Left lung (tissue), 4 donors: ENCODE measurements at regions not wholly inside any gene's neighbourhood (a gene's known extent, or its start where the extent isn't known, plus 50 kb on each side); places are given as distances from the start of the nearest gene placed in this dataset.

Source experiments
- ATAC-seq: fragments of 200-7000 bp; cut with Tn5 transposase; one replicate; pipeline ENCODE4 v1.9.1; 2020; ENCODE audit warnings: moderate library complexity
- DNase-seq, 4 donors: peaks; one replicate each; pipeline ENCODE4 v3.0.0-alpha.2; 2013 to 2020
- H3K27ac ChIP-seq, 2 donors: fragments of 200-600 bp; sonication (generic) in 1 of 2; one replicate each; pipeline versions ENCODE4 v1.5.0 to v1.8.0; 2020 to 2021
- H3K27me3 ChIP-seq, 2 donors: fragments of 200-600 bp; sonication (generic) in 1 of 2; one replicate each; pipeline versions ENCODE4 v1.5.0 to v1.8.0; 2020 to 2021
- H3K36me3 ChIP-seq, 2 donors: fragments of 200-600 bp; sonication (generic) in 1 of 2; one replicate each; pipeline versions ENCODE4 v1.5.0 to v1.8.0; 2020 to 2021
- H3K4me1 ChIP-seq, 2 donors: fragments of 200-600 bp; one replicate each; pipeline ENCODE4 v1.8.0; 2021
- H3K4me3 ChIP-seq, 2 donors: fragments of 200-600 bp; sonication (generic) in 1 of 2; one replicate each; pipeline versions ENCODE4 v1.5.0 to v1.8.0; 2020 to 2021; ENCODE audit warnings: mild to moderate bottlenecking in 1 of 2
- H3K9me3 ChIP-seq, 2 donors: fragments of 200-600 bp; sonication (generic) in 1 of 2; one replicate each; pipeline versions ENCODE4 v1.5.0 to v1.8.0; 2020 to 2021
- intact Hi-C, 2 donors: fragments of 100-400 bp; cut with DNase I; formaldehyde crosslinking; loops; one replicate each; pipeline versions ENCODE4 v1.11.2 to v1.14.2; 2022
- TF ChIP-seq, protein P1 (sequence below), 2 donors: fragments of 200-600 bp; sonication (generic) in 1 of 2; IDR thresholded peaks; one replicate each; pipeline versions ENCODE4 v1.5.0 to v1.8.0; 2021; ENCODE audit warnings: antibody characterized with exemption in 2 of 2
- donor health status: DM: no; HTN: yes; CAD: no.
- donor health status: DM: no; HTN: no; CAD: no.

DNA sequence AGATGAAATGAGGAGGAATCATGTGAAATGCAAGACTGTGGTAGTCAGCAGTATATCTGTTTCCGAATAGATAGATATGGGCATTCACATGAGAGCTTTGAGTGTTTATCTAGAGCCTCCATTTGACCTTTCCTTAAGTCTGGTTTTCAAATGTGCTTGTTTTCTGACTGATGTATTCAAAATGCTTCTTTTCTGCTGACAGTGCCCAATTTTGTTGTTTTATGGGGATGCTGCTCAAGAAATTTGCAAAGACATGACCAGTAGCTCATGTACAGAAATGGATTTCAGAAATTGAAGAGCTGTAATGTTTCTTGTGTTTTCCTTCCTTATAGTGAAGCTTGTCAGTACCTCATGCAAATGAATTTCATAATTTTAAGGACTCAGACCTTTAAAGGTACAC lies 903.4 kb upstream of the CDH8 start:
- H3K9me3 ChIP-seq: no peaks in the 10 kb centered on the region
- no peak for ATAC-seq
- intact Hi-C loops: no loop called here
- DNase-seq: no peak
- no peak overlapping the region for H3K27ac ChIP-seq
- H3K27me3 ChIP-seq: no peaks in the 10 kb centered on the region
- no peaks in the 10 kb centered on the region for H3K4me1 ChIP-seq
- no peak overlapping the region for H3K4me3 ChIP-seq
- H3K36me3 ChIP-seq: no peaks in the 10 kb centered on the region
- TF ChIP-seq, protein P1, sequence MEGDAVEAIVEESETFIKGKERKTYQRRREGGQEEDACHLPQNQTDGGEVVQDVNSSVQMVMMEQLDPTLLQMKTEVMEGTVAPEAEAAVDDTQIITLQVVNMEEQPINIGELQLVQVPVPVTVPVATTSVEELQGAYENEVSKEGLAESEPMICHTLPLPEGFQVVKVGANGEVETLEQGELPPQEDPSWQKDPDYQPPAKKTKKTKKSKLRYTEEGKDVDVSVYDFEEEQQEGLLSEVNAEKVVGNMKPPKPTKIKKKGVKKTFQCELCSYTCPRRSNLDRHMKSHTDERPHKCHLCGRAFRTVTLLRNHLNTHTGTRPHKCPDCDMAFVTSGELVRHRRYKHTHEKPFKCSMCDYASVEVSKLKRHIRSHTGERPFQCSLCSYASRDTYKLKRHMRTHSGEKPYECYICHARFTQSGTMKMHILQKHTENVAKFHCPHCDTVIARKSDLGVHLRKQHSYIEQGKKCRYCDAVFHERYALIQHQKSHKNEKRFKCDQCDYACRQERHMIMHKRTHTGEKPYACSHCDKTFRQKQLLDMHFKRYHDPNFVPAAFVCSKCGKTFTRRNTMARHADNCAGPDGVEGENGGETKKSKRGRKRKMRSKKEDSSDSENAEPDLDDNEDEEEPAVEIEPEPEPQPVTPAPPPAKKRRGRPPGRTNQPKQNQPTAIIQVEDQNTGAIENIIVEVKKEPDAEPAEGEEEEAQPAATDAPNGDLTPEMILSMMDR (IDR thresholded peaks at IDR 0.05): no peak

DNA sequence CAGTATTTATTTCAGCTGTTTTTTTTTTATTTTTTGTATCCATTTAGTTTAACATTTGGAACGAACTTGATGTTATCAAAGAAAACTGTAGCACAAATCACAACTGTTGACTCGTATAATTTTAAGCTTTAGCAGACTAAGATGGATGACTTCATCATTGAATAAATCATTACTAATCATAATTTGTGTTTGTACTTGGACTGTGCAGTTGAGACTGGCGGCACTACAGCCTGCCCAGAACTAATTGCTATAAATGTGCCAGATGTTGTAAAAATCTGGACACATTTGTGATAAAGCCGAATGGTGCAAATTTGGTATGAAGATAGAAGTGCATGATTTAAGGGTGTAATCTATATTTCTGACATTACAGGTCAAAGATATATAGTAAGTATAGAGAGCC lies 897.7 kb upstream of the CDH8 start:
- intact Hi-C loops: no loop called here
- Histone ChIP-seq H3K27me3 (no peaks in the 10 kb centered on the region), H3K9me3 (no peaks in the 10 kb centered on the region), H3K27ac (no peak overlapping the region), H3K36me3 (no peaks in the 10 kb centered on the region), H3K4me1 (no peaks in the 10 kb centered on the region), H3K4me3 (no peak overlapping the region)
- ATAC-seq (no peak), DNase-seq (no peak)
- TF ChIP-seq, protein P1 (IDR thresholded peaks at IDR 0.05): no peak

DNA sequence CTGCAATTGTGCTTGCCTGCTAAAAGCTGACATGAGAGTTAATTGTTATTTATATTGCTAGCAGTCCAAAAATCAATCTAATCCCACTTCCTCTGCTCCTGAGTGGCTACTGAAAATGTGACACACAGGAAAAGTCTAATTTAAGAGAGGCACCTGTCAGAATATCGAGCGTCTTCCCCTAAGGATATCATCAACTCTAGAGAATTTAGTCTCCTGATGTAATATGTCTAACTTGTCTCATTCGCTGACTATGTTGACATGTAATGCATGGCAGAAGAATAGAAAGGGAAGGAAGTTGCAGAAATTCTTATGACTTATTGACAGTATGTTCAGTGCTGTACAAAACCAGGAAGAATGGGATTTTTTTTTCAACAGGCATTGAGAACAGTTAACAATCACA lies 893.4 kb upstream of the CDH8 start:
- Histone ChIP-seq H3K36me3 (no peaks in the 10 kb centered on the region), H3K9me3 (no peaks in the 10 kb centered on the region), H3K27ac (no peak overlapping the region), H3K4me1 (no peaks in the 10 kb centered on the region), H3K4me3 (no peak overlapping the region), H3K27me3 (no peaks in the 10 kb centered on the region)
- intact Hi-C loops: no loop called here
- DNase-seq: no peak
- no peak for ATAC-seq
- TF ChIP-seq, protein P1 (IDR thresholded peaks at IDR 0.05): no peak

DNA sequence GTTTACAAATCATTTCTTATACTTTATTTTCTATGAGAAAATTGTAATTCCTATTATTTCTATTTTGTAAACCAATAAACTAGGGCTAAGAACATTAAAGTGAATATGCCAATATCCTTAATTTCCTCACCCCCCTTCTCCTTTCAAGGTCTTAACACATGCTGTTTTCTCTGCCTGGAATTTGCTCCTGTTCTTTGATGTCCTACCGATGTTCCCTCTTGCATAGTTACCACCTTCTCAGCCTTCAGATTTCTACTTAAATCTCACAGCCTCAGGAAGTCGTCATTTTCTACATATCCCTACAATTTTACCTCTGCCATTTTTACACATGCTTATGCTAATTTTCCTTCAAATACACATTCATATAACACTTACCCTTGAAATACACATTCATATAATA lies 890.9 kb upstream of the CDH8 start:
- DNase-seq: no peak
- TF ChIP-seq, protein P1 (IDR thresholded peaks at IDR 0.05): no peak
- Histone ChIP-seq H3K27ac (no peak overlapping the region), H3K4me3 (no peak overlapping the region), H3K9me3 (no peaks in the 10 kb centered on the region), H3K4me1 (no peaks in the 10 kb centered on the region), H3K27me3 (no peaks in the 10 kb centered on the region), H3K36me3 (no peaks in the 10 kb centered on the region)
- no peak for ATAC-seq
- intact Hi-C loops: no loop called here

DNA sequence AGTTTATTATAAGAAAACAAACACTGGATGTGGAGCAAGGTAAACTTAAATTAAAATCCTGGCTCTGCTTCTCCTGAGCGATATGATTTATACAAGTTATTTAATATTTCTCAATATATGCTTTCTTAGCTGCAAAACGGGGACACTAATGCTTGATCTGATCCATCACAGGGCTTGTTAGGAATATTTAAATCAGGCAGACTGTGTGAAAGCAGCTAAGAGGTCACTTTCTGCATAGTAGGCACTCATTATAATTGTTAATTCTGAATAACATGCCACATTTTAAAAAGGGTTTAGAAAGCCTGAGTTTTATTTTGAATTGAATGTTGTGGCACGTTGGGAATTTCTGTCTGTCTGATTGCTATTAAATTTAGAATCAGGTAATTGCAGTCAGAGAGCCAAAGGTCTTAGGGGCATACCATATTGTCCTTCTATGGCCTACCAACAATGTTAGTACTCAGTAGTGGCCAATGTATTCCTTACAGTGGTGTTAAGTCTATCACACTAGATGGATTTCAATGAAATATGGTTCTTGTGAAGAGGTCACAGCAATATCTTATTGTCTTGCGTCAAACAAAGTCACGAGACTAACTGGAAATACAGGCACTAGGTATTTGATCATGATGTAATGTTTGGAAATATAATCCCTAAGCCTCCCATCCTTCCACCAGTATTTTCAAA lies 890.0 kb upstream of the CDH8 start:
- no peak for ATAC-seq
- Histone ChIP-seq H3K4me3 (no peak overlapping the region), H3K27ac (no peak overlapping the region), H3K36me3 (no peaks in the 10 kb centered on the region), H3K9me3 (no peaks in the 10 kb centered on the region), H3K4me1 (no peaks in the 10 kb centered on the region), H3K27me3 (no peaks in the 10 kb centered on the region)
- intact Hi-C loops: no loop called here
- TF ChIP-seq, protein P1 (IDR thresholded peaks at IDR 0.05): no peak
- no peak for DNase-seq
